ENCODE measurements at regions not wholly inside any gene's neighbourhood (a gene's known extent, or its start where the extent isn't known, plus 50 kb on each side); places are given as distances from the start of the nearest gene placed in this dataset.

DNA sequence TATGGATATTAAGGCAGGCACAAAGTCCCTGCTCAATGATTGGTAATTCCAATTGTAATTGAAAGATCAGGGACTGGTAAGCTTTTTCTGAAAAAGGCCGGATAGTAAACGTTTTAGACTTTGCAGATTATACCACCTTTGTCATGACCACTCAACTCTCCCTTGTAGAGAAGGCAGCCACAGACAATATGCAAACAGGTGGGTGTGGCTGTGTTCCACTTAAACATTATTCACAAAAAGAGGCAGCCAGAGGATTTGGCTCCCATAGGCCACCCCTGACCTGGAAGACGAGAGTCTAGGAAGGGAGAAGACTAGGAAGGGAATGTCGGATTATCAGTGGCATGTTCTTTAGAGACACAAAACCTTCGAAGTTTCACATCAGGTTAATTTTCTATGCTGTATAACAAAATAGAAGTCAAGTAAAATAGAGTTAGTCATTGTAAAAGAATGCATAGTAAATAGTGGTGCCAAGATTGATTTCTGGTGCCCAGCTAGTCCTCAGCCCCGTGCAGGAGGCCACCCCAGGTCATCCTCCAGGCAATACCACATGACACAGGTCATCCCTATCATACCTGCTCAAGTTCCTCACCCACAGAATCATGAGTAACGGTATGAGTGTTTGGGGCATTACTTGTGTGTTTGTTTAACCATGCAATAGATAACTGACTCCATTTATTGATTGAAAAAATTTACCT lies 193.8 kb downstream of the PLPP4 start:
- POLR2A ChIA-PET: no interaction called here
- TF ChIP-seq, protein P1, sequence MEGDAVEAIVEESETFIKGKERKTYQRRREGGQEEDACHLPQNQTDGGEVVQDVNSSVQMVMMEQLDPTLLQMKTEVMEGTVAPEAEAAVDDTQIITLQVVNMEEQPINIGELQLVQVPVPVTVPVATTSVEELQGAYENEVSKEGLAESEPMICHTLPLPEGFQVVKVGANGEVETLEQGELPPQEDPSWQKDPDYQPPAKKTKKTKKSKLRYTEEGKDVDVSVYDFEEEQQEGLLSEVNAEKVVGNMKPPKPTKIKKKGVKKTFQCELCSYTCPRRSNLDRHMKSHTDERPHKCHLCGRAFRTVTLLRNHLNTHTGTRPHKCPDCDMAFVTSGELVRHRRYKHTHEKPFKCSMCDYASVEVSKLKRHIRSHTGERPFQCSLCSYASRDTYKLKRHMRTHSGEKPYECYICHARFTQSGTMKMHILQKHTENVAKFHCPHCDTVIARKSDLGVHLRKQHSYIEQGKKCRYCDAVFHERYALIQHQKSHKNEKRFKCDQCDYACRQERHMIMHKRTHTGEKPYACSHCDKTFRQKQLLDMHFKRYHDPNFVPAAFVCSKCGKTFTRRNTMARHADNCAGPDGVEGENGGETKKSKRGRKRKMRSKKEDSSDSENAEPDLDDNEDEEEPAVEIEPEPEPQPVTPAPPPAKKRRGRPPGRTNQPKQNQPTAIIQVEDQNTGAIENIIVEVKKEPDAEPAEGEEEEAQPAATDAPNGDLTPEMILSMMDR (IDR thresholded peaks at IDR 0.05; ENCODE audit: insufficient read depth, low read depth, low read length): no peak

DNA sequence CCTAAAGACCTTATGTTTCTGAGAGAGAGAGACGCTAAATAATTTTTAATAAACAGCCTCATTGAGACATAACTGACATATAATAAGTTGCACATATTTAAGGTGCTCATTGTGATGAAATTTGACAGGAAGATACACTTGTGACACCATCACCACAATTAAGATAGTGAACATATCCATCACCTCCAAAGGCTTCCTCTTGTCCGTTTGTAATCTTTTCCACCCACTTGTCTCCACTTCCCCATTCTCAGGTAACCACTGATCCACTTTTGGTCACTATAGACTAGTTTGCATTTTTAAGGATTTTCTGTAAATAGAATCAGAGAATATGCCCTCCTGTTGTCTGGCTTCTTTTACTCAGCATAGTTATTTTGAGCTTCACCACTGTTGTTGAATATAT lies 195.1 kb upstream of the WDR11 start:
- CTCF ChIA-PET: no interaction called here
- POLR2A ChIA-PET: no interaction called here
- no peaks in the 10 kb centered on the region for H3K27me3 ChIP-seq (ENCODE audit: control insufficient read depth, insufficient read depth, low read length)
- no peak overlapping the region for H3K4me3 ChIP-seq (ENCODE audit: low read depth, low read length)
- no peak for DNase-seq (ENCODE audit: low read depth)
- no peaks in the 10 kb centered on the region for H3K36me3 ChIP-seq (ENCODE audit: control insufficient read depth, insufficient read depth, low read length)
- TF ChIP-seq, protein P1 (IDR thresholded peaks at IDR 0.05; ENCODE audit: insufficient read depth, low read depth, low read length): no peak

More for the DNA sequence above, 193.8 kb downstream of the PLPP4 start:
- H3K27me3 ChIP-seq (ENCODE audit: control insufficient read depth, insufficient read depth, low read length): no peaks in the 10 kb centered on the region
- CTCF ChIA-PET: interaction anchor here (1.2 kb wide), 1 partner anchor 34 kb away, joined by 5 read pairs; no protein-coding TSS in a partner anchor
- H3K4me3 ChIP-seq (ENCODE audit: low read depth, low read length): no peak overlapping the region
- no peak for DNase-seq (ENCODE audit: low read depth)
- H3K36me3 ChIP-seq (ENCODE audit: control insufficient read depth, insufficient read depth, low read length): no peaks in the 10 kb centered on the region

DNA sequence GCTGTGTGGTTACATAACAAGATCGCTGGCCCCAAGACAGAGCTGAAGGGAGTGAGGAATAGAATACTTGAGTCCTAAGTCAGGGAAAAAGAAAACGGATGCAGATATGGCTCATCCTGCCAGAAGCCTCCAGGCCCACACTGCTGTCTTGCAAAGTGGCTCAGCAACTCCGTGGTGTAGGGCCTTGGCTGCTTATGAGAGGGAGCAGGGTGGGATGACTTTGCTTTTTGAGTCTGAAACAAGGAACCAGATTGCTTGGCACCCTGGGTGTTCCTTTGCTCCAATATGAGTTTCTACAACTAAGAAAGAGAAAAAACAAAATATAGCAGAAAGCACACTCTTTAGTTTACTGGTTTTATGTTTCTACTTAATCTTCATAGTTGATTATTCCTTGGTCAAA lies 193.8 kb upstream of the WDR11 start:
- Histone ChIP-seq H3K27me3 (ENCODE audit: control insufficient read depth, insufficient read depth, low read length) (no peaks in the 10 kb centered on the region), H3K4me3 (ENCODE audit: low read depth, low read length) (no peak overlapping the region), H3K36me3 (ENCODE audit: control insufficient read depth, insufficient read depth, low read length) (no peaks in the 10 kb centered on the region)
- TF ChIP-seq, protein P1 (IDR thresholded peaks at IDR 0.05; ENCODE audit: insufficient read depth, low read depth, low read length): no peak
- ChIA-PET CTCF (no interaction called here), POLR2A (no interaction called here)
- DNase-seq (ENCODE audit: low read depth): no peak

DNA sequence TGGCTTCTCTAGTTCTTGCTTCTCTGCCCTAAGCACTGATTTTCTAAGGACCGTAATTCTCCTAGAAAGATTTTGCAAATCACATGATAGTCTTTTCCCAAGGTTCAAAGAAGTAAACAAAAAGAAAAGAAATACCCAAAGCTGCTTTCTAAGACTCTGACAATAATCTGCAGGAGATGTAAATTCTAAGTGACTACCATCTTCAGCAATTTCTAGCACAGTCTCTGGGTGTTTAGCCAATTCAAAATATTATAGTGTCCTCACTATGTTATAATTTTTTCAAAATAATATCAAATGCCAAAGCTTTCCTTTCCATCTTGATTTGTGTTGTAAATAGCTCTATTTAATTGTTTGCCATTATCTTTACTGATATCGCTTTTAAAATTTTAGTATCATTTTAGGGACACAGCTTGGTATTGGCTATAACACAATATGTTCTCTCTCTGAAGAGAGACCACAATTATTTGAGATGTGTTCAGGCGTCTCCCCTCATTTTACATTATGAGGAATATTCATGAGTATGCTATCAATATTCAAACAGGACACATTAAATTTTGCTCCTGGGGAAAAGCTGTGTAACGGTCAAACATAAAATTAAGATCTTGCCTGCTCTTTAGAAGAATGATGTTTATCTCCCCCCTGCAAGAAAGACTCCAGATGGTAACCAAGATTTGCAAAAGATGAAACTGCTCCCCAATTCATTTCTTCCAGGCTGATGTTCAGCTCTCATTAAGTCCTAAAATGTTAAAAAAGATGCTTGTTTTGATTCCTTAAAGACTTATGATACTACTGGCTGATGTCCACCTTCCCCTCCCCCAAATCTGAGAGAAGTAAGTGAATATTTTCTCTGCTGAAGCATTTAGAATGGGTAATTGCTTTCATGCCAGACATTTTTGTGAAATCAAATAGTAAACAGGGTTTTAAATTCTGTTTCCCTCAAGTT lies 191.9 kb upstream of the WDR11 start:
- ChIA-PET CTCF (no interaction called here), POLR2A (no interaction called here)
- Histone ChIP-seq H3K36me3 (ENCODE audit: control insufficient read depth, insufficient read depth, low read length) (no peaks in the 10 kb centered on the region), H3K4me3 (ENCODE audit: low read depth, low read length) (no peak overlapping the region), H3K27me3 (ENCODE audit: control insufficient read depth, insufficient read depth, low read length) (no peaks in the 10 kb centered on the region)
- TF ChIP-seq, protein P1 (IDR thresholded peaks at IDR 0.05; ENCODE audit: insufficient read depth, low read depth, low read length): no peak
- no peak for DNase-seq (ENCODE audit: low read depth)

DNA sequence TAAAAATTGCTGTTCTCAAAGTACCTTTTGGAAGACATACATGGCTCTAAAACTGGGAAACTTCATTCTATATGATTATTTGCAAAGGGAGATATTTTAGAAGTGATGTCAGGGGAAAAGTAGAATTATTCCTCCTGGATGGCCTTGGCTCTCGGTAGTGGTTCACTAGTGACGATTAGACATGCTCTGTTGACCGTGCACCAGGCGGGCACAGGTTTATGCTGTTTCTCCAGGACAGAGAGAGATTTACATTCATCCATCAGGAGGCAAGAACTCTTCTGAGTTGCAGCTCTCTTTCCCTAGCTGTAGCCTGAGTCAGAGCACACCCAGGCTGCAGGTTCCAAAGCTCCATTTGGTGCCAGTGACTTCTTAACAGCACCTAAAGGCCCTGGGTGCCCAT lies 184.9 kb upstream of the WDR11 start:
- POLR2A ChIA-PET: no interaction called here
- CTCF ChIA-PET: no interaction called here
- Histone ChIP-seq H3K27me3 (ENCODE audit: control insufficient read depth, insufficient read depth, low read length) (no peaks in the 10 kb centered on the region), H3K36me3 (ENCODE audit: control insufficient read depth, insufficient read depth, low read length) (no peaks in the 10 kb centered on the region), H3K4me3 (ENCODE audit: low read depth, low read length) (no peak overlapping the region)
- no peak for DNase-seq (ENCODE audit: low read depth)
- TF ChIP-seq, protein P1 (IDR thresholded peaks at IDR 0.05; ENCODE audit: insufficient read depth, low read depth, low read length): no peak
